GM21717 (cell line): ENCODE measurements at regions not wholly inside any gene's neighbourhood (a gene's known extent, or its start where the extent isn't known, plus 50 kb on each side); places are given as distances from the start of the nearest gene placed in this dataset.

Experiments used
- ATAC-seq: cut with Tn5 transposase; IDR thresholded peaks from one replicate; pipeline ENCODE4 v1.9.1; 2021; ENCODE audit warnings: mild to moderate bottlenecking, moderate library complexity; ENCODE audit not compliant: unreplicated experiment

DNA sequence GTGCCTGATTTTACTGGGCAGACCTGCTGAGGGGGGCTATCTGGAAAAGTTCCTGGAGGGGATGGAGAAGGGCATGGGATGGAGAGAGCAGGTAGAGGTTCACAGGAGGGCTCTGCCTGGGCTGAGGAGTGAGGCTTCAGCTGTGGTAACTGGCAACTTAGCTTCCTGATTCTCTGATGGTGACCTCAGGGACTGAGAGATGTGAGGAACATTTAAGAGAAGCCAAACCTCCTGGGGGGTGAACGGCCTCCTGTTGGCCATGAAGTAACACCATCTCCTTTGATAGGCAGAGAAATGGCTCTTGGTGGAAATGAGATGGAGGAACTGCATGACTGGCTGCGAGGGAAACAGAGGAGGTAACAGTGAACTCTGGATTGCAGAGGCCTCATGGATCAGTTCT, 97.3 kb upstream of the ROPN1 start:
- ATAC-seq = no peak

DNA sequence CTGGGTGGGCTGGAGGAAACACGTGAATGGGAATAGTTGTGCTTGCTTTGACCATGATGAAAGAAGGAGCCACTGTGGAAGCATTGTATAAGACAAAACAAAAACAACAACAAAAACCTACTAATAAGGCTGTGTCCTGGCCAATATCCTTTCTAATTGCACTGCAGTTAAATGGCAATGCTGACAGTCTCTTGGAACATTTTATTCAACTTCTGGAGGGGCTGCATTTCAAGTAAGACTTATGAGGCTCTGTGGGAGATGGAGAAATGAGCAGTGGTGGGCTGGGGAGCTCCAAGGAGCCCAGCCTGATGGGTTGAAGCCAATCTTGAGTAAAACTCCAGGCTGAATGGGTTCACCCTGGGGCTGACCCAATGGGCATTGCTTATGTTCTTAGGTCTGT, 99.8 kb upstream of the ROPN1 start:
- no peak for ATAC-seq

DNA sequence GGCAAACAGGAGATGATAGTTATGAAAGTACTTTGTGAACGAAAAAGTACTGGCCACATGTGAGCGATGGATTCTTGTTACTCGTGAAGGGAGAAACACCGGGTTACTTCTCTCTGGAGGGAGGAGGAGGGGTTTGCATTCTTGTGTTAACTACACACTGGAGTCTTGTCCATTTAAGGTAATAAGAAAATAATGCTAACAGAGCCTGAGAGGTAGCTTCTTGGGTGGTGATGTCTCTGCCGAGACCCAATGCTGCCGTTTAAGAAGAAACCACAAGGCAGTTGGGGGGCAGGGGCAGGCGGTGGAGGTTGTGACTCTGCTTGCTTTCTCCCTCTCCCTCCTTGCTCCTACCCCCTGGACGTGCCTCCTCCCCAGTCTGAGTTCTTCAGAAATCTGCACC, 100.9 kb upstream of the ROPN1 start:
- ATAC-seq = no peak

DNA sequence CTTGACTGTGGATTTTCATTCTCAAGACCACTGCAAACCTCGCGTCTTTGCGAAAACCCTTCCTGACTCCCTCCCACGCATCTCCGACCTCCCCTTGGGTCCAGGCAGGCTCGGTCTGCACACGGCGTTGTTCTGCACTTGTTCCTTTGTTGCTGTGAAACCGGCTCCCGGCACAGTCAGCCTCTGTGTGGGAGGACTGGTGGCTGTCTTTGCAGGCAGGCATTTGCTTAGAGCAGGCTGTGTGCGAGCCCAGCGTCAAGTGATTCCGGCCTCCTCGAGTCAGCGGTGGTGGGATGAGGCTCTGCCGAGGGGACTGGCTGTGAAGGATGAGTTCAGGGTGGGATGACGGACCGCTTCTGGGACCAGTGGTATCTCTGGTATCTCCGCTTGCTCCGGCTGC, 102.6 kb upstream of the ROPN1 start:
- ATAC-seq = no peak

DNA sequence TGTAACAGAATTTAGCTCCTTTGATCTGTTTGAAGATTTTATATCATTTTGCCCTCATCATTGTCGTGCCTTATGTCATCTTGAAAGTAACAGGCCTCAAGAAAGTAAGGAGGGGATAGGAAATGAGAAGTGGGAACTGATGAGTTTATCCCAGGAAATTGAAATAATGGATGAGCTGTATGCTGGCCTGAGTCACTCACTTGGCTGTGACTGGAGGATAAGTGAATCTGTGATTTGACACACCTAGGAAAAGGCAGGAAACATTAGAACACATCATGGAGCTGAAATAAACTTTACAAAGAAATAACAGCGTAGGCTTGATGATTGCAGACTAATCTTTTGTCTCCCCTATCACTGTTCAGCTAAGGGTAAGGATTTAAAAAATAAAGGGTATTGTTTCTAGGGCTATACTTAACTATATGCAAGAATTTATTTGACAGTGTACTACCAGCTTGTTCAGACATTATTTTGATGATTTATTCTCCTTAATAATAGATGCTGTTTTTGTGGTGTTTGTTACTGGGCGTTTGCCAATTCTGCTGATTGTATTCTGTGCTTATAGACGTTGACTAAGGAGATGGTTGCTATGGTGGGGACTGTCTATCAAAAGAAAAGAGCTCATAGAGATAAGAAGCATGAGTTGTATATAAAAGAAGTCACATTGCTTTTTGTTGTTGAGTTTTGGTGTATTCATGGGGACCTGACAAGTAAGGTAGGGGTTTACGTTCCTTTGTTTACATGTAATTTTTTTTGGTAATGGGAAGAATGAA, 105.6 kb upstream of the ROPN1 start:
- no peak for ATAC-seq

DNA sequence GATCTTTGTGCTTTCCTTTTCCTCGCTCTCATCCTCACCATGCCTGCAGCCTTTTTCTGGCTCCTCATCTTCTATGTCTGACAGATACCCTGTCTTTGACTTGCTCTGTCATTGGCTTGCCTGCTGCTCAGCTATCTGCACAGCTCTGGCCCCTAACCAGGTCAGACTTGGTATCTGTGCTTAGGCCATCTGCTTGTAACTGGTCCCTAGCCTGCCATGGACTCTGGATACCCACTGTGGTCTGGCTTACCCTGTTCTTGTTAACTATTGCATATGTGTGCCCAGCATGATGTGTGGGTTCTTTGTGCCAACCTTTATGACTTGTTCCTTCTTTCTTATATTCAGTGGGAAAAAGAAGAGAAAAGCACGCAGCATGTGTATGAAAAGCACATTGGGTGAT, 109.7 kb upstream of the ROPN1 start:
- no peak for ATAC-seq

DNA sequence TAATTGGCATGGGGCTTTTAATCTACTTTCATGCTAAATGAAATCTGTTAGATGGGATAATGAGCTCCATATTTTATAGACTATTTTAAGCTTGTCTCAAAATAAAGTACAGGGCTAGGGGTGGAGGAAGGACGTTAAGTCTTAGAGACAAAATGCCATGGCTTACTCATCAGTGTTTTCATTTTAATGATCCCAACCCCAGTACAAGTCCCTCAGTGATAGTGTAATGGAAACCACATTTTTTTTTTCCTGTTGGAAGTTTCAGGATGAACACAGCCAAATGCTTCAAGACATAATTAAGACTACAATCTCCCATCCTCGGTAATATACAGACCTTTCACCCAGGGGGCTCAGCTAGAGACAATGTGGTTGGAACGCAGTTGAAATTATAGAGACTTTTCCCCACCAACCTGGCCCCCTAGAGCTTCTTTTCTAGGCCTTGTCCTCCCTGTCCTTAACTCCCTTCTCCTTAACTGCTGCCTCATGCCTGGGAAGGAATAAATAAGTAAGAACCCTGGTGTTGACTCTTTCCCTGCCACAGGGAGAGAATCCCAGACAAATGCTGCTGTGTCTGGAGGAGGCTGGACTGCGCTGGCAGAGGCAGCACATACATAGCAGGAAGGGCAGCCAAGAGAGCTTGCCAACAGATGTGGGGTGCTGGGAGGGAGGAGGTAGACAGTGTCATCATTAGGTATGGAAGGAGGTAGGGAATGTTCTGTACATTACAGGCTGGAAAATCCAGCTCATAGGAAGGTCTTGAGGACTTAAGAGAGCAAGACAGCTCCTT, 115.4 kb upstream of the ROPN1 start:
- ATAC-seq = no peak

DNA sequence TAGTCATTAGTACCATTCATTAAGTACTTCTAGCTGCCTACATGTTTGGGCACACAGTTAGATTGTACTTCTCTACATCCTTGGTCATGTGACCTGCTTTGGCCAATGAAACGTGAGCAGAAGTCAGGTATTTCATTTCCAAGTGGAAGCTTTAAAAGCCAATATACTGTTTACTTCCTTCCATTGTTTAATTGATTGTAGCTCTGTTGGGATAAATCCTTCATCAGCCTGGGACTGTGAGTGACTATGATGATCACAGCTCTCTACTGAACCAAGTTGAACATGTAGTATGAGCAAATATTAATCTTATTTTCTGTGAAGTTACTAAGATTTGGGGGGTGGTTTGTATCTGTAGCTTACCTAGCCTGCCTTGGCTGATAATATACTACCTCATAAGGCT, 116.5 kb upstream of the ROPN1 start:
- no peak for ATAC-seq

DNA sequence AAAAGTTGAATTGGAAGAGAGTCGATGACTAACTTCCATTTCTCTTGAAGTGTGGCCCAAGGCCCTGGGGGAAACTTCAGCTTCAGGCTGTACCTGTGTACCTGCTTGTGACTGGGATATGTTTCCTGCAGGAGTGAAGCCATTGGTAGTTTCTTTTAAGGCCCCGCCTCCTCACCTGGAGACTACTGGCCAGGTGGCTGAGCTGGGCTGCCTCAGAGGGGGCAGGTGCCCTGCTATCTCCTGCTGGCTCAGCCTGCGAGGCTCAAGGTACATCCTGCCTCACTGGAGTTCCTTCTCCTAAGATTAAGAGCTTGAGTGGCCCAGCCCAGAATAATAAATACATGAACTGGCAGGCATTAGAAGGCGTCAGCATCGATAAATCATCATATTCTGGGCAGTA, 121.6 kb upstream of the ROPN1 start:
- ATAC-seq = no peak

DNA sequence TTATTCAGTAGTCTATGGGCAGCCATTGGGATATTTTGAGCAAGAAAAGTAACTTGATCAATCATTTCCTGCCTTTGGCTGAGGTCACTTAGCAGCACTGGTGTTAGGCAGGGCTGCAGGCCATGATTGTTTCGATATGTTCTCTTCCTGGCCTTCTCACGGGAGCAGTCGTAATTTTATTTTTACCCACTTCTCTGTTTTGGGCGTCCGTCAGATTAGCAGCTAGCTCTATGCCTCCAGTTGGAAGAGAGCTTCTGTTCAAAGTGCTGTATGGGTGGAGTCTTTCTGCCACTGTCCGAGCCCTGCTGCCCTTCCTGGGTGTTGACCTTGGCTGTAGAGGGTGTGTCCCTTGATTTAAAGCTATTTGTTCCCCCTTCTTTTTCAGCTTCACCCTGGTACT, 123.4 kb upstream of the ROPN1 start:
- no peak for ATAC-seq

DNA sequence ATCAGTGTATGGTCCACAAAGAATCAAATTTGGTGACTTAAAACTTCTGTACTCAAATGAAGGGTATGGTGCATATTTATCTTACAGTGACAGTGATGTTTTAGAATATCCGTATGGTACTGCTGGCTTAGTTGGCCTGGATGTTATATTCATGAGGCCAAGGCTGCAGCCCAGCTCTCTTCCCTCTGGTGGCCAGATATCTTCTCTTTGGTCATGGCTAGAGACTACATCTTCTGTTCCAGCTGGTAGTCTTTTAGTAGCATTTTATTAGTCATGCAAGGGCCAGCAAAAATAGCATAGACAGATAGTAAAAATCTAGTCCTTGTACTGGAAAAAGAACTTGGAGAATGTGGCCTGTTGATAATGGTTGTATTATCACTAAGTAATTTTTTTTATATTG, 124.0 kb upstream of the ROPN1 start:
- no peak for ATAC-seq

DNA sequence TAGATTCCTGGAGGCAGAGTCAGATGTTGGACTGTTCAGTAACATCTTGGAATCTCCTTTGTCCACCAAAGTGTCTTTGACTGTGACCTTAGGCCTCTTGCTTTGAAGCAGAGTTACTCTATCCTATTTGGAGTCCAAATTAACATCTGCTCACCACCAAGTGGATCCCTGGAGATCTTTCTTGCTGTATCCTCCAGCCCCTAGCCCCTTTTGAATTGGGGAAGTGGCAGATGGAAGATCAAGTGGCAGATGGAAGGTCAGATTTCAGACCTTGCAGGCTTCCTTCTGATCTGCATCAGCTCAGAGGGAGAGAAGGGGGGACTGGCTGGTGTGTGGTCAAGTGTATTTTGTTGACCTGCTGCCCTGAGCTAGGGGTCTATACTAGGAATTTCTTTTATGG, 125.0 kb upstream of the ROPN1 start:
- ATAC-seq = no peak

DNA sequence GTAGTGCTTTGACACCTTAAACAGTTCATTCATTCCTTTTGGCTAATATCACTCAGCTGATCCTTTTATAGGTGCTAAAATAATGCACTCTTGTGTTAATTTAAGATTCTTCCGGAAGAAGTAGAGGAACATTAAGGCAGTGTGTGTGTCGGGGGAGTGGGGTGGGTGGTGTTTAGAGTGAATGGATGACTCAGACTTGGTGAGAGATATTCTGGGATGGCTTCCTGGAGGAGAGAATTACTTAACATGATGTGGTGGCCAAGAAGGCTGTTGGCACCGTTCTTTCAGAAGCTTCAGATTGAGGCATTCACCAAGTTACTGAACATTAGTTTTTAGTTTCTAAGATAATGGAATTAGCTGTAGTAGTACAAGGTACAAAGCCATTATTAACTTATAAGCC, 125.6 kb upstream of the ROPN1 start:
- ATAC-seq = no peak

DNA sequence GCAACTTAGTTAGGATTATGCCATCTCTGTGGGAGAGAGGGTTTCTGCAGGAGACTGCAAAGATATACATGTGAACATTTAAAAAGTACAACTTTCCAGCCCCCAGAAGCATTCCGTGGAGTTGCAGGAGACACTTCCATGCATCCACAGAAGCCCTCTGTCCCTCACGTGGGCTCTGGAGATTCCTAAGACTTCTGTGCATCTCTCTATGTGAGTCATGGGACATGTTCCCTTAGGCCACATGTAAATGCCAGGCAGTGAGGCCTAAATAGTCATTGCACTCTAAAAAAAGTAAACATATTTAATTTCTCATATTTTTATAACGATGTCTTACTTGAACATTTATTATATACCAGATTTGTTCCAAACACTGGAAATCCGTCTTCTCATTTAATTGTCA, 126.5 kb upstream of the ROPN1 start:
- no peak for ATAC-seq

DNA sequence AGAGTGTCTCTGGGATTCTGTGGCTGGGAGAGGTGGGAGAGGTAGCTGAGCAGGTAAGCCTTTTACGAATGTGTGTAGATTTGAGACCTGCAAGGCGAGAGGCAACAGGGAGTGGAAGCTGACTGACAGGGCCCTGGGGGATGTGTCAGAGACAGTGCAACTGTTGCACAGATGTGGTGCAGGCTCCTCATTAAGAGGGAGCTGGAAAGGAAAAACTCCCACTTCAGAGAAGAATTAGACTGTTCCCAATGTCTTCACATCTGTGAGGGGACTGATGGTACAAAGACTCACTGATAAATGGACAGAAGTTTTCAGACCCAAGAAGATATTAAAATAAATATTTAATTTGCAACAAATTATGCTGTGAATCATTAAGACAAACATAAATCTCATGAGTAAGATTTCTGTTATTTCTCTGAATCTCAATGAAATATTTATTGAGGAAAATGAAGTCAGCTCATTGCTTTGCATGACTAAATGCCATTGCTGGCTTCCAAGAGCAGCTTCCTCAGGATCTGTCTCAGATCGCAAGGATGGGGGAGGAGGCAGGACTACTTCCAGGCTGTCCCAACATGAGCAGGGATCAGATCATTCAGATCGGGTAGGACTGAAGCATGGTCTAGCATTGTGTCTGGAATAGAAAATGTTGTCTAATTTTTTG, 127.3 kb upstream of the ROPN1 start:
- ATAC-seq = no peak

DNA sequence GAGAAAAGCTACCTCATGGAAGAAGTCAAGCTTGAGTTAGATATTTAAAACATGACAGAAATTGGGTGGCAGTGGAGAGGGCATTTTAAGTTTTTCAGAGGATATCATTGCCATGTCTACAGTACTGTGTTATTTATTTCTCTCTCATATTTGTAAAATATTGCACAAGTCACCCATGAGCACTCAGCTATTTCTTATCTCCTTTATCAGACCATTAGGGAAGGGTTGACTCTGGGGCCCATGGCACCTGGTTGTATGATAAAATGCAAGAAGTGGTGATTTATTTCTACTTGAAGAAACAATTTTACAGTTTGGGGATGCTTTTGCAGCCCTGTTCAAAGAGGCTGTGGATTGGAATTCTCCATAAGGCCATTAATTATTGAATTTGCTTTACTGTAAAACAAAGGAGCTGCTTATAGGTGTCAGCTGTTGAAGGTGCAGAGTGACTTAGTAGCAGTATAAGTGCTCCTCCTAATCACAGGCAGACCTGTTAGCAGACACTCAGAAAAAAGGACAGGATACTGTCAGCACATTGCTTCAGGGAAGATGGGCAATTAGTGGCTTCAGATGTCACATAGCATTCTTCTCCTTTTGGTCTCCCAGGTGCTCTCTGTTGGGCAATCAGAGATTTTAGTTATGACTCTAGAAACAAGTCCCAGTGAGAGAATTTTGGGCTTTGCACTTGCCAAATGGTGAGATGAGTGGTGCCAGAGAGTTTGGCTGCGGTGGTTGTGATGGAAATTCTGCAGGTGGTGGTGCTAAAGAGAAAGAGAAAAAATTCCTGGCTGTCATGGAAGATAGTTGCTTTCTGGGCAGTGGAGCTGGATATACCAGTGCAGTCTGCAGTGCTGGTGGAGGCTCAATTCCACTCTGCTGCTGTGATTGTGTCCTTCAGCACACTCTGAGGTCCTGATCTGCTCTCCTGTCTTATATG, 129.7 kb upstream of the ROPN1 start:
- no peak for ATAC-seq

DNA sequence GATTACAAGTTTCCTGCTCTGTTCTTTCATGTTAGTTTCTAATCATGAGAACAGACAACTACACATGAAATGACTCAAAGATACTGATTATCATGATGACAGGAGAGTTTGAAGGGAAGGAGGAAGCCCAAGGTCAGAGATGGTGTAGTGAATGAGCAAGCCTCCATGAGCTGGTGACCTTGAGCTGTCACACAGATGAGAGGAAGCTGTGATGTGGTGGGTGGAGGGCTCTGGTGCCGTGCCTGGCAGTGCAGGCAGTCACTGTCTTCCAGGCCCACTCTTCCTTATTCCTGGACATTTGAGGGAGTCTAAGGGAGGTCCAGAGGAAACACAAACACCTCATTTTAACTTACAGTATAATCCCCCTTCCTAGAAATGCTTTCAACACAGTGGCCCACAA, 133.4 kb upstream of the ROPN1 start:
- no peak for ATAC-seq

DNA sequence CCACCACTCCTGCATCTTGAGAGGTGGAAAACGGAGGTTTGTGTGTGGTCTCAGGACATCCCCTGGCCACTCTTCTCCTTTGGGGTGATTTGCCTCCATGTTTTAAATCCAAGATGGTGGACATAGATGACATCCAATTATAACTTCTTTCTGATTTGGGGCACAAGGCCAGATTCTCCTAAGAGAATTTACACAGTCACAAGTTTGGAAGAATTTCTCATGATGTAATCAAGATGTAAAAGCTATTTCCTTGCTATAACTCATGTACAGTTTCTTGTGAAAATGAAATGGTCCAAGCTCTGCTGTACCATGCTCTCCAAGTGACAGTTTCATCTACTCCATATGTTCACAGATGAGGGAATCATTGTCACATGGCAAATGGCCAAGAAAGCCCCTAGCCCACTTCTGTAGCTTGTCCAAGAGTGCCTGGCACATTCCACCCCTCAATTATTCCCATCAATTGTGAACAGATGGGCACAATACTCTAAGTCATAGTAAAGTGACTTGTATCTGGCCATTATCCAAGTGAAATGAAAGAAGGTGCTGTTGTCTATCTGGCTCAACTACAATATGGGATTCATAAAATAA, 134.6 kb upstream of the ROPN1 start:
- no peak for ATAC-seq

DNA sequence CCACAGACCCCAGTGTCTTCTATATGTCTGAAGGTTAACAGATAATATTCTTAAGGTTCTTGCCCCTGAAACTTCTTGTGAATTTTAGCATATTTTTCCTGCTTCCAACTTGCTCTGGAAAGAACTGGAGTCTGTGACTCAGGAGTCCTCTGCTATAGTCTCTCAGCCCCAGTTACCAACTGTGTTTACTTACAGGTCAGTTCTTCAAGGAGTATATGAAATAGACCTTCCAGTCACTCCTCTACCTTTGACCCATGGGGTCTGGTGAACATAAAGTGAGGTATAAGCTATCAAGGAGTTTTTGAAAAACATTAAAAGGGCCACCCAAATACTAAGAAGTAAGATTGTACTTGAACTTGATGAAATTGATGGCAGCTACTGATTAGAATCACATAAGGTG, 139.2 kb upstream of the ROPN1 start:
- no peak for ATAC-seq

DNA sequence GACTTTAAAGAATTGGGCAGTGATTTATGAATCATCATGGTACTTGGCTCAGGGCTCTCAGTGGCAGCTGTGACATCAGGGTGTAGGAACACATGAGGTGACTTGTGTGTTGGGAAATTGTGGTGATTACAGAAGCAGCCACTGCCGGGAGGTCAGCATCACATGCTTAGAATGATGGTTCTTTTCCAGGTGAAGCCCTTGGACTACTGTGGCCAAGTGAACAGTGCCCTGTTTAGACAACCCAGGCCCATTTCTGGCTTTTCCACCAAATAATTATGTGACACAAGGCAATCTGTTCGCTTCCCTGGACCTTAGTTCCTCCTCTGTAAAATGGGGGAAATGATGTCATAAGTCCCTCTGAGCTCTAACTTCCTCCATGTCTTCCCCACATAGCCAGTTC, 139.7 kb upstream of the ROPN1 start:
- no peak for ATAC-seq

DNA sequence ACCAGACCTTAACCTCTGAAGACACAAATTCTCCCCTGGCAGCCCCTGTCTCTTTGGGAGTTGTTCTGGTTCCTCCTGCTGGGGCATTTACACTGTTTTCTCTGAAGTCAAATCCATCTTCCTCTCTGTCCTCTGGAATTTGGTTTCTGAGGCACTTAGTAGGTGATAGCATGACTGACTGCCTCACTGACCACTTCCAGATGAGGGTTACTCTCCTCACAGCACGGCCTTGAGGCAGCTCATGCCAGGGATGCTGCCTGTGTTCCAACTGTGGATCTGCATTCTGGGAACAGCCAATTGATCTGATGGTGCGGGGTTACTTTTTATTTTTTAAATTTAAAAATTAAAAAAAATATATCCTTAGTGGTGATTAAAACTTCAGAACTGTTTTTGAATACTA, 140.9 kb upstream of the ROPN1 start:
- no peak for ATAC-seq
